C4-2B (cell line): ENCODE measurements at regions not wholly inside any gene's neighbourhood (a gene's known extent, or its start where the extent isn't known, plus 50 kb on each side); places are given as distances from the start of the nearest gene placed in this dataset.

Experiments used
- CTCF ChIP-seq: fragments of 450-650 bp; conservative IDR thresholded peaks from 2 replicates; pipeline ENCODE4 v1.5.1; 2017; ENCODE audit warnings: mild to moderate bottlenecking
- ZFX ChIP-seq: fragments of 450-650 bp; IDR thresholded peaks from 2 replicates; pipeline ENCODE4 v1.6.1; 2017

DNA sequence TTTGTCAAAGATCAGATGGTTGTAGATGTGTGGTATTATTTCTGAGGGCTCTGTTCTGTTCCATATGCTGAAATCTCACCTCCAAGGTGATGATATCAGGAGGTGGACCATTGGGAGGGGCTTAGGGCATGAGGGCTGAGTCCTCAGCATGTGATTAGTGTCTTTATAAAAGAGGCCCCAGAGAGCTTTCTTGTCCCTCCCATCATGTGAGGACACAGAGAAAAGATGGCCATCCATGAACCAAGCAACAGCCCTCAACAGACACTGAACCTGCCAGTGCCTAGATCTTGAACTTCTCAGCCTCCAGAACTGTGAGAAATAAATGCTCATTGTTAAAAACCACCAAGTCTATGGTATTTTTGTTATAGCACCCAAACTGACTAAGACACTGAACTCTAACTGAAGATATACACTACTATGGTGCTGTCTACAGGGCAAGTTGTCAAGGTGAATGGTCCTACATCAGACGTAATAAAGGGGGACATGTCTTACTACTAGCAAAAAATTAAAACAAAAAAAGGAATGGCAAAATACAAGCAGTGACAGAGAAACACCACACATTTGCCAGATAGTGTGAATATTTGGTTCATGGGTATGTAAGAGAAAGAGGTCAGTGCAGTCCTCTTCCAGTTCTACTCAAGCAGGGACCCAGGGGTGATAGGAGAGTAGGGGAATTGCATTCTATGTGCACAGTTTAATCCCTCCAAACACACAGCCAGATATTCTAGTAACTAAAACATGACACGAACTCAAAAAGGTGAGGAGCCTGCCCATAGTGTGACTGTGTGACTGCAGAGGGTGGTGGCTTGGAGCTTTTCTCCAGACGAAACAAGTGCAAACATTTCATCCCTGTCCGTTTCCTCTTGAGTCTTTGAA, 164.4 kb upstream of the MYCN start:
- TF ChIP-seq CTCF (no peak), ZFX (no peak)
